CD14-positive monocyte (primary cell): ENCODE measurements at regions not wholly inside any gene's neighbourhood (a gene's known extent, or its start where the extent isn't known, plus 50 kb on each side); places are given as distances from the start of the nearest gene placed in this dataset.

Experiments
- DNase-seq, 3 donors: peaks; one replicate each; pipeline ENCODE4 v3.0.0-alpha.2; 2011 to 2022
- H2AFZ ChIP-seq: 2 replicates; pipeline ENCODE4 v1.6.0; 2012; ENCODE audit warnings: mild to moderate bottlenecking, low read depth, low read length, inconsistent platforms; ENCODE audit not compliant: insufficient read depth, poor library complexity, severe bottlenecking
- H3K27ac ChIP-seq, 2 donors: 1 replicate in 1 of 2; 2 replicates in 1 of 2; pipeline ENCODE4 v1.5.1; 2012 to 2013; ENCODE audit warnings: low read length in 2 of 2, control low read depth in 1 of 2, inconsistent platforms in 1 of 2, low read depth in 1 of 2, mild to moderate bottlenecking in 1 of 2
- H3K27me3 ChIP-seq, 2 donors: one replicate each; pipeline versions ENCODE4 v1.6.0 to v1.6.1; 2011 to 2013; ENCODE audit warnings: low read length in 2 of 2; ENCODE audit not compliant: control insufficient read depth in 2 of 2, insufficient read depth in 2 of 2
- H3K36me3 ChIP-seq, 2 donors: replicated peaks in 1 of 2; 1 replicate in 1 of 2; 2 replicates in 1 of 2; pipeline versions ENCODE4 v1.5.1 to v1.6.1; 2012 to 2013; ENCODE audit warnings: low read length in 2 of 2, control low read depth in 1 of 2, inconsistent platforms in 1 of 2, mild to moderate bottlenecking in 1 of 2; ENCODE audit not compliant: insufficient read depth in 2 of 2, control insufficient read depth in 1 of 2
- H3K4me1 ChIP-seq, 2 donors: 1 replicate in 1 of 2; 2 replicates in 1 of 2; pipeline versions ENCODE4 v1.5.1 to v1.6.1; 2012 to 2013; ENCODE audit warnings: low read length in 2 of 2, control low read depth in 1 of 2, inconsistent platforms in 1 of 2, mild to moderate bottlenecking in 1 of 2, moderate library complexity in 1 of 2; ENCODE audit not compliant: insufficient read depth in 2 of 2, control insufficient read depth in 1 of 2
- H3K4me2 ChIP-seq: replicated peaks from 2 replicates; pipeline ENCODE3; 2012; ENCODE audit warnings: low read length, moderate library complexity, mild to moderate bottlenecking; ENCODE audit not compliant: poor library complexity, severe bottlenecking; ENCODE audit errors: extremely low read depth
- H3K4me3 ChIP-seq, 3 experiments: fragments of 200-600 bp in 1 of 3; sonication (generic) in 1 of 3; replicated peaks in 1 of 3; 1 replicate in 2 of 3; 2 replicates in 1 of 3; pipeline ENCODE4 v1.5.1; 2011 to 2013; ENCODE audit warnings: low read length in 3 of 3, mild to moderate bottlenecking in 3 of 3, control low read depth in 2 of 3, low read depth in 2 of 3, inconsistent platforms in 1 of 3, moderate library complexity in 1 of 3
- H3K79me2 ChIP-seq: 2 replicates; pipeline ENCODE4 v1.6.0; 2012; ENCODE audit warnings: mild to moderate bottlenecking, control low read depth, inconsistent platforms, low read length, moderate library complexity; ENCODE audit not compliant: insufficient read depth
- H3K9ac ChIP-seq: 2 replicates; pipeline ENCODE4 v1.6.0; 2017; ENCODE audit warnings: low read length, mild to moderate bottlenecking; ENCODE audit not compliant: insufficient read depth, poor library complexity, severe bottlenecking
- H3K9me3 ChIP-seq, 2 donors: replicated peaks in 1 of 2; 1 replicate in 1 of 2; 2 replicates in 1 of 2; pipeline versions ENCODE4 v1.5.1 to v1.6.1; 2012 to 2013; ENCODE audit warnings: low read length in 2 of 2, control low read depth in 1 of 2; ENCODE audit not compliant: control insufficient read depth in 1 of 2, insufficient read depth in 1 of 2
- H4K20me1 ChIP-seq: 2 replicates; pipeline ENCODE4 v1.6.0; 2012; ENCODE audit warnings: mild to moderate bottlenecking, low read length, control low read depth, moderate library complexity; ENCODE audit not compliant: insufficient read depth
- H3K27ac Mint-ChIP-seq, 7 donors: one replicate each; pipeline ENCODE4 v1.8.0; 2020; ENCODE audit warnings: mild to moderate bottlenecking in 7 of 7, mixed read lengths in 7 of 7, moderate library complexity in 6 of 7, inconsistent platforms in 2 of 7
- H3K27me3 Mint-ChIP-seq, 3 donors: one replicate each; pipeline ENCODE4 v1.8.0; 2021 to 2022; ENCODE audit warnings: low read depth in 3 of 3, mild to moderate bottlenecking in 3 of 3, mixed read lengths in 3 of 3, moderate library complexity in 3 of 3, inconsistent platforms in 1 of 3
- H3K36me3 Mint-ChIP-seq, 2 donors: one replicate each; pipeline ENCODE4 v1.8.0; 2020; ENCODE audit warnings: mixed read lengths in 2 of 2, inconsistent platforms in 1 of 2, mild to moderate bottlenecking in 1 of 2
- H3K4me1 Mint-ChIP-seq: one replicate; pipeline ENCODE4 v1.8.0; 2020; ENCODE audit warnings: mild to moderate bottlenecking, mixed read lengths
- H3K4me3 Mint-ChIP-seq, 2 donors: one replicate each; pipeline ENCODE4 v1.8.0; 2020; ENCODE audit warnings: mild to moderate bottlenecking in 2 of 2, mixed read lengths in 2 of 2, moderate library complexity in 1 of 2
- H3K9me3 Mint-ChIP-seq, 7 donors: one replicate each; pipeline ENCODE4 v1.8.0; 2020 to 2022; ENCODE audit warnings: mixed read lengths in 7 of 7, mild to moderate bottlenecking in 6 of 7, moderate library complexity in 6 of 7, inconsistent platforms in 2 of 7
- CTCF ChIP-seq: fragments of 200-600 bp; IDR thresholded peaks from one replicate; pipeline ENCODE4 v1.8.0; 2022; ENCODE audit warnings: antibody characterized with exemption, mild to moderate bottlenecking
- WGBS: methylation state at CpG from one replicate; pipeline ENCODE4 v1.1.5; 2013; ENCODE audit warnings: missing lambda C conversion rate; ENCODE audit not compliant: insufficient coverage; 5-methylcytosine and 5-hydroxymethylcytosine counted together
- intact Hi-C, 2 donors: fragments of 100-400 bp; cut with micrococcal nuclease; formaldehyde crosslinking; loops; one replicate each; pipeline versions ENCODE4 v1.15.0 to v1.15.1; 2023

- peaks cover 0 to 4% (median 2%) of the 10 kb centered on the region in 7 donors for H3K9me3 Mint-ChIP-seq
- Histone ChIP-seq H3K9ac (no peak overlapping the region), H4K20me1 (no peaks in the 10 kb centered on the region), H3K9me3 (peaks cover 0 to 4% of the 10 kb centered on the region in 2 donors), H3K36me3 (no peaks in the 10 kb centered on the region), H3K27ac (no peak overlapping the region), H3K4me3 (no peak overlapping the region), H3K4me1 (no peaks in the 10 kb centered on the region), H3K27me3 (no peaks in the 10 kb centered on the region), H3K4me2 (no peak overlapping the region), H3K79me2 (no peaks in the 10 kb centered on the region), H2AFZ (no peak overlapping the region)
- TF ChIP-seq CTCF = no peak
- H3K27ac Mint-ChIP-seq = no peak overlapping the region
- intact Hi-C loops = no loop called here
- no CpG with 5 or more reads among the region's 1 CpG for WGBS
- DNase-seq = no peak
- H3K4me3 Mint-ChIP-seq = no peak overlapping the region
- no peaks in the 10 kb centered on the region for H3K4me1 Mint-ChIP-seq
- peaks cover 0 to 5% (median 2%) of the 10 kb centered on the region in 3 donors for H3K27me3 Mint-ChIP-seq
- no peaks in the 10 kb centered on the region for H3K36me3 Mint-ChIP-seq
Measured at GRCh38 chr2:129345540-129345939, 633.9 kb upstream of the RAB6C start.

DNA sequence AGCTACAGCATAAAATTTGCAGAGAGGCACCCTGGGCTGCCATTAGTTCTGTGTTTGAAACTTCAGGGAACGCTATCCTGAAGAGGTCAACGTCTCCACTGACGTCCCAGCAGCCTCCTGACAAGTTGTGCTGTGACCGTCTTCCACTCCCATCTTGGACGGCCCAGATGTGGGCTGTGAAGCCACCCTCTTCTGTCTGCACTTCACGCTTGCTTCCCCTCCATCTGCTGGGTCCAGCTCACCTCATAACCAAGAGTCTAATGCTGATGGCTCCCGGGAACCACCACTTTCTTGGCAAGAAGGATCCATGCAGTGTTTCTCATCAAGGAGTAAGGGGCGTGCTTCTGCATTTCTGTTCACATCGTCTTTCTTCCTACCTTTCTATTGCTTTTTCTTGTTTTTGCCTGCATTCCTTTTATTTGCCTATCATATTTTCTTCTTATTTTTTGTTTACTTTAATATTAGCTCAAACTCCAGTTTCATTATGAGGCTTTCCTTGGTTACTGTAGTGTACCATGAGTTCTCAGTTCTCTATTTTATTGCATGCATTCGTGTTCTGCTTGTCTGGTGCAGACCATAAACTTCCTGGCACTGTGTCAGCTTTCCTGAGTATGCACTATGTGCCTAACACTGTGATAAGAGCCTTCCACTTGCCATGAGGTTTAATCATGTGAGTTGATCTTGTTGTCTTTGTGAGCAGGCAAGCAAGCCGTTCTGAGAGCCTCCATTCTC, 631.8 kb upstream of the RAB6C start:
- 94% methylated on average over 8 of the region's 11 CpGs for WGBS
- H3K79me2 ChIP-seq = no peaks in the 10 kb centered on the region
- Mint-ChIP-seq H3K4me1 (no peaks in the 10 kb centered on the region), H3K27me3 (peaks cover 0 to 5% (median 4%) of the 10 kb centered on the region in 3 donors), H3K9me3 (peaks cover 0 to 2% (median 0%) of the 10 kb centered on the region in 7 donors), H3K4me3 (no peak overlapping the region), H3K36me3 (no peaks in the 10 kb centered on the region), H3K27ac (no peak overlapping the region)
- H2AFZ ChIP-seq = no peak overlapping the region
- no peak for TF ChIP-seq CTCF
- H4K20me1 ChIP-seq = no peaks in the 10 kb centered on the region
- no peak overlapping the region for H3K4me2 ChIP-seq
- H3K36me3 ChIP-seq = no peaks in the 10 kb centered on the region
- H3K9ac ChIP-seq = no peak overlapping the region
- H3K27me3 ChIP-seq = no peaks in the 10 kb centered on the region
- no peaks in the 10 kb centered on the region for H3K9me3 ChIP-seq
- DNase-seq = no peak
- no peak overlapping the region for H3K4me3 ChIP-seq
- no peak overlapping the region for H3K27ac ChIP-seq
- intact Hi-C loops = no loop called here
- no peaks in the 10 kb centered on the region for H3K4me1 ChIP-seq
